ENCODE measurements at regions not wholly inside any gene's neighbourhood (a gene's known extent, or its start where the extent isn't known, plus 50 kb on each side); places are given as distances from the start of the nearest gene placed in this dataset.
"Not testable (repeated sequence)": the region's sequence is repeated elsewhere in the genome, so short reads cannot be mapped to it uniquely, and the experiment has no call there.

- intact Hi-C loops (cut with micrococcal nuclease), result no loop called here
- DNase-seq, result no peak
- no peaks in the 10 kb centered on the region for H3K27me3 Mint-ChIP-seq
- CTCF ChIA-PET, result no interaction called here
- POLR2A ChIA-PET, result no interaction called here
- H3K27ac Mint-ChIP-seq, result no peak overlapping the region
- no peak overlapping the region for H3K4me3 Mint-ChIP-seq
- peaks cover 7% of the 10 kb centered on the region for H3K9me3 Mint-ChIP-seq
- H3K4me1 Mint-ChIP-seq (ENCODE audit: low read depth), result no peaks in the 10 kb centered on the region
- H3K36me3 Mint-ChIP-seq, result no peaks in the 10 kb centered on the region
These were observed 487.4 kb upstream of the SOX9 start for GRCh38 chr17:71633391-71633849.

GRCh38 chr17:71634376-71634775 is 486.4 kb upstream of the SOX9 start:
- Mint-ChIP-seq H3K4me3 (no peak overlapping the region), H3K36me3 (no peaks in the 10 kb centered on the region), H3K4me1 (ENCODE audit: low read depth) (no peaks in the 10 kb centered on the region), H3K27me3 (no peaks in the 10 kb centered on the region), H3K27ac (no peak overlapping the region), H3K9me3 (peaks cover 7% of the 10 kb centered on the region)
- no peak for DNase-seq
- ChIA-PET POLR2A (no interaction called here), CTCF (no interaction called here)
- intact Hi-C loops (cut with micrococcal nuclease), result no loop called here

- Mint-ChIP-seq H3K27ac (no peak overlapping the region), H3K9me3 (peaks cover 4% of the 10 kb centered on the region), H3K4me1 (ENCODE audit: low read depth) (no peaks in the 10 kb centered on the region), H3K27me3 (no peaks in the 10 kb centered on the region), H3K36me3 (no peaks in the 10 kb centered on the region), H3K4me3 (no peak overlapping the region)
- CTCF ChIA-PET, result no interaction called here
- DNase-seq, result no peak
- intact Hi-C loops (cut with micrococcal nuclease), result no loop called here
- POLR2A ChIA-PET, result no interaction called here
These were observed 485.6 kb upstream of the SOX9 start for GRCh38 chr17:71635187-71635586.

- H3K27ac Mint-ChIP-seq, result no peak overlapping the region
- intact Hi-C loops (cut with micrococcal nuclease), result no loop called here
- peaks cover 4% of the 10 kb centered on the region for H3K9me3 Mint-ChIP-seq
- ChIA-PET POLR2A (no interaction called here), CTCF (interaction anchor here (0.7 kb wide), 1 partner anchor 36 kb away, joined by 3 read pairs; no protein-coding TSS in a partner anchor)
- no peaks in the 10 kb centered on the region for H3K36me3 Mint-ChIP-seq
- H3K4me3 Mint-ChIP-seq, result no peak overlapping the region
- H3K27me3 Mint-ChIP-seq, result no peaks in the 10 kb centered on the region
- H3K4me1 Mint-ChIP-seq (ENCODE audit: low read depth), result no peaks in the 10 kb centered on the region
- no peak for DNase-seq
These were observed 484.2 kb upstream of the SOX9 start for GRCh38 chr17:71636644-71637043.

- Mint-ChIP-seq H3K4me1 (ENCODE audit: low read depth) (no peaks in the 10 kb centered on the region), H3K36me3 (no peaks in the 10 kb centered on the region), H3K27ac (no peak overlapping the region), H3K4me3 (no peak overlapping the region), H3K27me3 (no peaks in the 10 kb centered on the region), H3K9me3 (peaks cover 5% of the 10 kb centered on the region)
- ChIA-PET POLR2A (no interaction called here), CTCF (no interaction called here)
- no peak for DNase-seq
- intact Hi-C loops (cut with micrococcal nuclease), result no loop called here
These were observed 482.2 kb upstream of the SOX9 start for GRCh38 chr17:71638668-71639067.

GRCh38 chr17:71639865-71640264 is 481.0 kb upstream of the SOX9 start:
- H3K4me3 Mint-ChIP-seq, result no peak overlapping the region
- intact Hi-C loops (cut with micrococcal nuclease), result no loop called here
- no peaks in the 10 kb centered on the region for H3K27me3 Mint-ChIP-seq
- ChIA-PET CTCF (no interaction called here), POLR2A (no interaction called here)
- no peak overlapping the region for H3K27ac Mint-ChIP-seq
- no peaks in the 10 kb centered on the region for H3K36me3 Mint-ChIP-seq
- H3K4me1 Mint-ChIP-seq (ENCODE audit: low read depth), result no peaks in the 10 kb centered on the region
- peaks cover 11% of the 10 kb centered on the region for H3K9me3 Mint-ChIP-seq
- no peak for DNase-seq

GRCh38 chr17:71646890-71647289 is 473.9 kb upstream of the SOX9 start:
- H3K27me3 Mint-ChIP-seq; intact Hi-C loops (cut with micrococcal nuclease); DNase-seq; H3K4me1 Mint-ChIP-seq (ENCODE audit: low read depth); H3K36me3 Mint-ChIP-seq; H3K27ac Mint-ChIP-seq; POLR2A ChIA-PET; CTCF ChIA-PET; H3K4me3 Mint-ChIP-seq: not testable (repeated sequence)
- H3K9me3 Mint-ChIP-seq, result peaks cover 33% of the 10 kb centered on the region

- intact Hi-C loops (cut with micrococcal nuclease); DNase-seq; CTCF ChIA-PET: not testable (repeated sequence)
These were observed 472.5 kb upstream of the SOX9 start for GRCh38 chr17:71648342-71648741.

GRCh38 chr17:71649941-71650350 is 470.9 kb upstream of the SOX9 start:
- Mint-ChIP-seq H3K36me3 (no peaks in the 10 kb centered on the region), H3K4me3 (no peak overlapping the region), H3K9me3 (peaks cover 31% of the 10 kb centered on the region), H3K4me1 (ENCODE audit: low read depth) (no peaks in the 10 kb centered on the region), H3K27ac (no peak overlapping the region), H3K27me3 (no peaks in the 10 kb centered on the region)
- no peak for DNase-seq
- ChIA-PET CTCF (no interaction called here), POLR2A (no interaction called here)
- intact Hi-C loops (cut with micrococcal nuclease), result no loop called here

More at GRCh38 chr17:71648342-71648741, 472.5 kb upstream of the SOX9 start:
- H3K36me3 Mint-ChIP-seq; H3K27ac Mint-ChIP-seq; H3K4me3 Mint-ChIP-seq; H3K27me3 Mint-ChIP-seq; POLR2A ChIA-PET; H3K4me1 Mint-ChIP-seq (ENCODE audit: low read depth): not testable (repeated sequence)
- H3K9me3 Mint-ChIP-seq, result peaks cover 40% of the 10 kb centered on the region

GRCh38 chr17:71655542-71655941 is 465.3 kb upstream of the SOX9 start:
- Mint-ChIP-seq H3K4me1 (ENCODE audit: low read depth) (no peaks in the 10 kb centered on the region), H3K27me3 (no peaks in the 10 kb centered on the region), H3K27ac (no peak overlapping the region), H3K9me3 (peaks cover 31% of the 10 kb centered on the region), H3K36me3 (no peaks in the 10 kb centered on the region), H3K4me3 (no peak overlapping the region)
- intact Hi-C loops (cut with micrococcal nuclease), result no loop called here
- ChIA-PET POLR2A (no interaction called here), CTCF (no interaction called here)
- DNase-seq, result no peak

GRCh38 chr17:71656964-71657858 is 463.6 kb upstream of the SOX9 start:
- Mint-ChIP-seq H3K4me1 (ENCODE audit: low read depth) (no peaks in the 10 kb centered on the region), H3K9me3 (peaks cover 29% of the 10 kb centered on the region), H3K36me3 (no peaks in the 10 kb centered on the region), H3K27ac (no peak overlapping the region), H3K4me3 (no peak overlapping the region), H3K27me3 (no peaks in the 10 kb centered on the region)
- intact Hi-C loops (cut with micrococcal nuclease), result no loop called here
- ChIA-PET CTCF (no interaction called here), POLR2A (no interaction called here)
- no peak for DNase-seq

- DNase-seq, result no peak
- H3K36me3 Mint-ChIP-seq, result no peaks in the 10 kb centered on the region
- intact Hi-C loops (cut with micrococcal nuclease), result no loop called here
- no peak overlapping the region for H3K27ac Mint-ChIP-seq
- H3K9me3 Mint-ChIP-seq, result peaks cover 24% of the 10 kb centered on the region
- H3K4me3 Mint-ChIP-seq, result no peak overlapping the region
- no peaks in the 10 kb centered on the region for H3K4me1 Mint-ChIP-seq (ENCODE audit: low read depth)
- H3K27me3 Mint-ChIP-seq, result no peaks in the 10 kb centered on the region
- POLR2A ChIA-PET, result no interaction called here
- CTCF ChIA-PET, result no interaction called here
These were observed 461.8 kb upstream of the SOX9 start for GRCh38 chr17:71658996-71659395.

GRCh38 chr17:71664861-71665260 is 456.0 kb upstream of the SOX9 start:
- no peak for DNase-seq
- no peaks in the 10 kb centered on the region for H3K27me3 Mint-ChIP-seq
- H3K27ac Mint-ChIP-seq, result no peak overlapping the region
- H3K4me1 Mint-ChIP-seq (ENCODE audit: low read depth), result no peaks in the 10 kb centered on the region
- ChIA-PET CTCF (no interaction called here), POLR2A (no interaction called here)
- H3K9me3 Mint-ChIP-seq, result peaks cover 6% of the 10 kb centered on the region
- intact Hi-C loops (cut with micrococcal nuclease), result no loop called here
- H3K36me3 Mint-ChIP-seq, result no peaks in the 10 kb centered on the region
- no peak overlapping the region for H3K4me3 Mint-ChIP-seq
